ENCODE measurements at regions not wholly inside any gene's neighbourhood (a gene's known extent, or its start where the extent isn't known, plus 50 kb on each side); places are given as distances from the start of the nearest gene placed in this dataset.

GRCh38 chr5:125394661-125395280 is 648.3 kb upstream of the ZNF608 start:
- peaks cover 27% of the 10 kb centered on the region for H3K9me3 ChIP-seq (ENCODE audit: low read length)
- H4K20me1 ChIP-seq (ENCODE audit: insufficient read depth, low read length), result no peaks in the 10 kb centered on the region
- ATAC-seq (no peak), DNase-seq (ENCODE audit: low spot score) (no peak), FAIRE-seq (no peak)
- no peaks in the 10 kb centered on the region for H3K36me3 ChIP-seq (replicated peaks in 1 of 2; ENCODE audit: control insufficient read depth in 1 of 2, insufficient read depth in 2 of 2, low read length in 2 of 2)
- no peak overlapping the region for H2AFZ ChIP-seq (ENCODE audit: low read length)
- no peak overlapping the region for H3K9ac ChIP-seq (ENCODE audit: insufficient read depth, low read depth, low read length)
- no peak overlapping the region for H3K4me2 ChIP-seq (ENCODE audit: low read depth, low read length)
- no peak overlapping the region for H3K4me3 ChIP-seq (replicated peaks in 1 of 3; ENCODE audit: insufficient read depth in 1 of 3, low read depth in 2 of 3, low read length in 3 of 3)
- POLR2A ChIA-PET, result no interaction called here
- WGBS (ENCODE audit: low lambda C conversion rate), result 3% methylated on average over 1 of the region's 1 CpG
- H3K4me1 ChIP-seq (ENCODE audit: insufficient read depth, low read length), result no peaks in the 10 kb centered on the region
- in situ Hi-C loops (cut with HindIII; ENCODE audit: extremely low pct_ligation_motif_present, low pct_unique_long_range_greater_than_20kb), result no loop called here
- H3K27me3 ChIP-seq (ENCODE audit: control insufficient read depth in 1 of 2, insufficient read depth in 2 of 2, low read length in 2 of 2), result no peaks in the 10 kb centered on the region
- intact Hi-C loops (cut with micrococcal nuclease; ENCODE audit: unreplicated experiment), result no loop called here
- H3K27ac ChIP-seq (ENCODE audit: extremely low read length, insufficient read depth, low read length), result no peak overlapping the region
- CTCF ChIA-PET (ENCODE audit: low intra/inter-chr PET ratio, low total read pairs), result no interaction called here
- no peaks in the 10 kb centered on the region for H3K79me2 ChIP-seq (ENCODE audit: insufficient read depth, low read length)
- TF ChIP-seq TRAFD1 (CRISPR knock-in tag; IDR thresholded peaks at IDR 0.05; ENCODE audit: borderline replicate concordance), result no peak
- no peak for TF ChIP-seq ZNF407 (CRISPR knock-in tag; IDR thresholded peaks at IDR 0.05; ENCODE audit: not compliant biosample characterization)
- TF ChIP-seq EP300 (IDR thresholded peaks at IDR 0.05; ENCODE audit: low read depth in 2 of 2, low read length in 2 of 2), result no peak
- no peak for TF ChIP-seq EP300 (CRISPR knock-in tag; IDR thresholded peaks at IDR 0.05; ENCODE audit: borderline replicate concordance)
- no peak for TF ChIP-seq FOSL1 (CRISPR knock-in tag; IDR thresholded peaks at IDR 0.05; ENCODE audit: borderline replicate concordance)
- TF ChIP-seq ZNF615 (CRISPR knock-in tag; IDR thresholded peaks at IDR 0.05; ENCODE audit: borderline replicate concordance), result no peak
- TF ChIP-seq PATZ1 (CRISPR knock-in tag; IDR thresholded peaks at IDR 0.05), result no peak
- no peak for TF ChIP-seq ZNF143 (CRISPR knock-in tag; IDR thresholded peaks at IDR 0.05)
- TF ChIP-seq ZNF383 (CRISPR knock-in tag; IDR thresholded peaks at IDR 0.05; ENCODE audit: borderline replicate concordance), result no peak
- no peak for TF ChIP-seq ZNF780A (CRISPR knock-in tag; IDR thresholded peaks at IDR 0.05)
- TF ChIP-seq PLRG1 (conservative IDR thresholded peaks at IDR 0.05), result no peak
- no TSS peak for BruUV-seq (replicated peaks)

Data from HepG2 (cell line).